Neural progenitor cell (in vitro differentiated cells): ENCODE measurements at regions not wholly inside any gene's neighbourhood (a gene's known extent, or its start where the extent isn't known, plus 50 kb on each side); places are given as distances from the start of the nearest gene placed in this dataset.

Source experiments
- DNase-seq: peaks from one replicate; pipeline ENCODE4 v3.0.0-alpha.2; 2016; ENCODE audit warnings: low spot score
- H2AFZ ChIP-seq: fragments of 200-600 bp; sonication (generic); replicated peaks from 2 replicates; pipeline ENCODE4 v1.6.1; 2016; ENCODE audit warnings: antibody characterized with exemption
- H3F3A ChIP-seq: fragments of 200-600 bp; sonication (generic); 2 replicates; pipeline ENCODE4 v1.6.1; 2016; ENCODE audit warnings: antibody characterized with exemption, low read depth
- H3K27ac ChIP-seq: fragments of 200-600 bp; sonication (generic); 2 replicates; pipeline ENCODE4 v1.5.1; 2016; ENCODE audit warnings: mild to moderate bottlenecking
- H3K27me3 ChIP-seq: fragments of 200-600 bp; sonication (generic); 2 replicates; pipeline ENCODE4 v1.6.1; 2016; ENCODE audit warnings: mild to moderate bottlenecking, moderate library complexity
- H3K36me3 ChIP-seq: fragments of 200-600 bp; sonication (generic); 2 replicates; pipeline ENCODE4 v1.5.1; 2016
- H3K4me1 ChIP-seq: fragments of 200-600 bp; sonication (generic); 2 replicates; pipeline ENCODE4 v1.6.1; 2016; ENCODE audit warnings: mixed run types
- H3K4me2 ChIP-seq: fragments of 200-600 bp; sonication (generic); 2 replicates; pipeline ENCODE4 v1.6.1; 2016
- H3K4me3 ChIP-seq: fragments of 200-600 bp; sonication (generic); 2 replicates; pipeline ENCODE4 v1.5.1; 2016
- H3K79me2 ChIP-seq: fragments of 200-600 bp; sonication (generic); 2 replicates; pipeline ENCODE4 v1.6.1; 2016; ENCODE audit warnings: low read depth
- H3K9ac ChIP-seq: fragments of 200-600 bp; sonication (generic); 2 replicates; pipeline ENCODE4 v1.6.1; 2016
- H3K9me3 ChIP-seq: fragments of 200-600 bp; sonication (generic); 2 replicates; pipeline ENCODE4 v1.5.1; 2016; ENCODE audit warnings: low read depth
- H4K20me1 ChIP-seq: fragments of 200-600 bp; sonication (generic); 2 replicates; pipeline ENCODE4 v1.6.1; 2016; ENCODE audit warnings: low read depth
- H3K27ac Mint-ChIP-seq: 3 replicates; pipeline ENCODE4 v1.8.0; 2021; ENCODE audit warnings: mixed read lengths
- H3K27me3 Mint-ChIP-seq: 2 replicates; pipeline ENCODE4 v1.8.0; 2022; ENCODE audit warnings: low read depth, mild to moderate bottlenecking, inconsistent platforms, moderate library complexity, mixed read lengths; ENCODE audit not compliant: insufficient read depth
- H3K36me3 Mint-ChIP-seq: 3 replicates; pipeline ENCODE4 v1.8.0; 2021; ENCODE audit warnings: mixed read lengths
- H3K4me1 Mint-ChIP-seq: 3 replicates; pipeline ENCODE4 v1.8.0; 2021; ENCODE audit warnings: mixed read lengths
- H3K4me3 Mint-ChIP-seq: 3 replicates; pipeline ENCODE4 v1.8.0; 2021; ENCODE audit warnings: mild to moderate bottlenecking, moderate library complexity, mixed read lengths
- H3K9me3 Mint-ChIP-seq: 3 replicates; pipeline ENCODE4 v1.8.0; 2020; ENCODE audit warnings: mixed read lengths
- EZH2 ChIP-seq: fragments of 200-600 bp; sonication (generic); IDR thresholded peaks from 2 replicates; pipeline ENCODE4 v1.6.1; 2017; ENCODE audit warnings: antibody characterized with exemption, mild to moderate bottlenecking, moderate library complexity
- EZH2phosphoT487 ChIP-seq: fragments of 200-600 bp; sonication (generic); IDR thresholded peaks from 2 replicates; pipeline ENCODE4 v1.6.1; 2017; ENCODE audit warnings: antibody characterized with exemption
- TF ChIP-seq, protein P1 (sequence below): fragments of 200-600 bp; sonication (generic); IDR thresholded peaks from 2 replicates; pipeline ENCODE4 v1.5.1; 2017; ENCODE audit warnings: antibody characterized with exemption, mild to moderate bottlenecking

DNA sequence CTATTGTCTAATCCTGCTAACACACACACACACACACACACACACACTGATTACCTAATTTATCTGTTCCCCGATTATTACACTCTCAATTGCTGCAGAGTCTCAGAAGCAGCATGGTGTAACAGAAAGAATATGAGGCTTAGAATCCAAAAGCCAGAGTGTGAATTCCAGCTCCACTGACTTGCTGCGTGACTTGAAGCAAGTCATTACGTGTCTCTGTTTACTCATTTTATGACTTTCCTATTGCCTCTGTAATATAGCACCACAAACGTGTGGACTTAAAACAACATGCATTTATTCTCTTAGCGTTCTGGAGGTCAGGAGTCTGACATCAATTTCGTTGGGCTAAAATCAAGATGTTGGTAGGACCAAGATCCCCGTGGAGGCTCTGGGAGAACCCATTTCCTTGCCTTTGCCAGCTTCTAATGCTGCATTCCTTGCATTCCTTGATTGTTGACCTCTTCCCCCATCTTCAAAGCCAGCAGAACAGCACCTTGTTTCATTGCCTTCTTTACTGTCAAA, 55.9 kb upstream of the ATP5PO start:
- H3K4me3 ChIP-seq: no peak overlapping the region
- no peak overlapping the region for H3K27ac ChIP-seq
- Mint-ChIP-seq H3K9me3 (no peaks in the 10 kb centered on the region), H3K4me3 (no peak overlapping the region), H3K27me3 (no peaks in the 10 kb centered on the region), H3K27ac (peak overlapping the region; percentile 34), H3K4me1 (peaks cover 29% of the 10 kb centered on the region), H3K36me3 (no peaks in the 10 kb centered on the region)
- H3K36me3 ChIP-seq: no peaks in the 10 kb centered on the region
- peaks cover 2% of the 10 kb centered on the region for H3F3A ChIP-seq
- TF ChIP-seq EZH2phosphoT487 (no peak), EZH2 (no peak)
- TF ChIP-seq, protein P1, sequence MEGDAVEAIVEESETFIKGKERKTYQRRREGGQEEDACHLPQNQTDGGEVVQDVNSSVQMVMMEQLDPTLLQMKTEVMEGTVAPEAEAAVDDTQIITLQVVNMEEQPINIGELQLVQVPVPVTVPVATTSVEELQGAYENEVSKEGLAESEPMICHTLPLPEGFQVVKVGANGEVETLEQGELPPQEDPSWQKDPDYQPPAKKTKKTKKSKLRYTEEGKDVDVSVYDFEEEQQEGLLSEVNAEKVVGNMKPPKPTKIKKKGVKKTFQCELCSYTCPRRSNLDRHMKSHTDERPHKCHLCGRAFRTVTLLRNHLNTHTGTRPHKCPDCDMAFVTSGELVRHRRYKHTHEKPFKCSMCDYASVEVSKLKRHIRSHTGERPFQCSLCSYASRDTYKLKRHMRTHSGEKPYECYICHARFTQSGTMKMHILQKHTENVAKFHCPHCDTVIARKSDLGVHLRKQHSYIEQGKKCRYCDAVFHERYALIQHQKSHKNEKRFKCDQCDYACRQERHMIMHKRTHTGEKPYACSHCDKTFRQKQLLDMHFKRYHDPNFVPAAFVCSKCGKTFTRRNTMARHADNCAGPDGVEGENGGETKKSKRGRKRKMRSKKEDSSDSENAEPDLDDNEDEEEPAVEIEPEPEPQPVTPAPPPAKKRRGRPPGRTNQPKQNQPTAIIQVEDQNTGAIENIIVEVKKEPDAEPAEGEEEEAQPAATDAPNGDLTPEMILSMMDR: no peak
- peaks cover 21% of the 10 kb centered on the region for H3K4me1 ChIP-seq
- H3K4me2 ChIP-seq: peak overlapping the region; percentile 31
- peak; percentile 49 for DNase-seq
- no peak overlapping the region for H2AFZ ChIP-seq
- no peaks in the 10 kb centered on the region for H3K79me2 ChIP-seq
- no peaks in the 10 kb centered on the region for H4K20me1 ChIP-seq
- H3K27me3 ChIP-seq: no peaks in the 10 kb centered on the region
- no peaks in the 10 kb centered on the region for H3K9me3 ChIP-seq
- H3K9ac ChIP-seq: no peak overlapping the region

- Histone ChIP-seq H3K36me3 (no peaks in the 10 kb centered on the region), H3K4me2 (no peak overlapping the region), H3K27me3 (no peaks in the 10 kb centered on the region), H3F3A (peaks cover 14% of the 10 kb centered on the region), H3K27ac (no peak overlapping the region), H3K9me3 (no peaks in the 10 kb centered on the region), H4K20me1 (no peaks in the 10 kb centered on the region), H3K9ac (no peak overlapping the region), H2AFZ (no peak overlapping the region), H3K4me3 (no peak overlapping the region), H3K79me2 (no peaks in the 10 kb centered on the region), H3K4me1 (peaks cover 10% of the 10 kb centered on the region)
- Mint-ChIP-seq H3K9me3 (no peaks in the 10 kb centered on the region), H3K27me3 (no peaks in the 10 kb centered on the region), H3K4me3 (no peak overlapping the region), H3K27ac (no peak overlapping the region), H3K36me3 (no peaks in the 10 kb centered on the region), H3K4me1 (peaks cover 18% of the 10 kb centered on the region)
- no peak for TF ChIP-seq EZH2phosphoT487
- TF ChIP-seq, protein P1: no peak
- TF ChIP-seq EZH2: no peak
- DNase-seq: no peak
Observed at GRCh38 chr21:33969581-33969980, 54.0 kb upstream of the ATP5PO start.

DNA sequence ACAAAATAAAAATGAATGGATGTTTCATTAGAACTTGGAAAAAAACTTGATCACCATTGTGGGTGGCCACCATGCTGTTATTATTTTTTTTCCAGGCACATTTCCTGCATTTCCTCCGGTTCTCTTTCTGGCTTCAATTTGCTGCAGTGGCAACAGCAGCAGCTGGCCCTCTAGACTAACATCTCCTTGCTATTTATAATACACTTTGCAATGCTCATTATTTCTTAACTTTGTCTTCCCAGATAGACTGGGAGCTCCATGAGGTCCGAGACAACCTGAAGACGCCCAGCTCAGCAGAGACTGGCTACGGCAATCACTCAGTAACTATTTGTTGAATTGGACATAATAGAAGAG, 53.4 kb upstream of the ATP5PO start:
- Histone ChIP-seq H3K9ac (no peak overlapping the region), H3K79me2 (no peaks in the 10 kb centered on the region), H2AFZ (no peak overlapping the region), H3K27ac (no peak overlapping the region), H3K4me2 (no peak overlapping the region), H3K36me3 (no peaks in the 10 kb centered on the region), H3K27me3 (no peaks in the 10 kb centered on the region), H3K4me3 (no peak overlapping the region), H3K4me1 (peaks cover 10% of the 10 kb centered on the region), H3K9me3 (no peaks in the 10 kb centered on the region), H4K20me1 (no peaks in the 10 kb centered on the region), H3F3A (peaks cover 14% of the 10 kb centered on the region)
- no peak overlapping the region for H3K4me3 Mint-ChIP-seq
- DNase-seq: no peak
- H3K36me3 Mint-ChIP-seq: no peaks in the 10 kb centered on the region
- H3K4me1 Mint-ChIP-seq: peaks cover 18% of the 10 kb centered on the region
- H3K9me3 Mint-ChIP-seq: no peaks in the 10 kb centered on the region
- TF ChIP-seq EZH2phosphoT487: no peak
- TF ChIP-seq, protein P1: no peak
- TF ChIP-seq EZH2: no peak
- no peaks in the 10 kb centered on the region for H3K27me3 Mint-ChIP-seq
- H3K27ac Mint-ChIP-seq: no peak overlapping the region
